ENCODE measurements at regions not wholly inside any gene's neighbourhood (a gene's known extent, or its start where the extent isn't known, plus 50 kb on each side); places are given as distances from the start of the nearest gene placed in this dataset.
A peak's percentile ranks its signal among the peaks of the same experiment; 100 is the strongest.
"Not testable (repeated sequence)": the region's sequence is repeated elsewhere in the genome, so short reads cannot be mapped to it uniquely, and the experiment has no call there.

- not testable (repeated sequence) for H3K36me3 ChIP-seq, H3K27ac ChIP-seq, H3K9me3 ChIP-seq, H3K4me3 ChIP-seq, H3K4me1 ChIP-seq, H3K27me3 ChIP-seq
- DNase-seq = peak in 1 of 3 donors; percentile 44
These were observed 122.2 kb upstream of the SERF1A start for GRCh38 chr5:70778240-70778639.

Measured in Peyer's patch (tissue), 4 donors.